Transverse colon (tissue), 4 donors: ENCODE measurements at regions not wholly inside any gene's neighbourhood (a gene's known extent, or its start where the extent isn't known, plus 50 kb on each side); places are given as distances from the start of the nearest gene placed in this dataset.

Experiments
- EP300 ChIP-seq: sonication (generic); formaldehyde crosslinking; IDR thresholded peaks from one replicate; pipeline ENCODE4 v1.6.1; 2017; ENCODE audit warnings: antibody characterized with exemption, low read depth
- POLR2A ChIP-seq: fragments of 450-650 bp; IDR thresholded peaks from one replicate; pipeline ENCODE4 v1.6.1; 2016; ENCODE audit warnings: antibody characterized with exemption, mild to moderate bottlenecking, moderate library complexity
- POLR2AphosphoS5 ChIP-seq, 3 donors: sonication (generic); formaldehyde crosslinking; IDR thresholded peaks; one replicate each; pipeline ENCODE4 v1.6.1; 2016; ENCODE audit warnings: antibody characterized with exemption in 3 of 3
- TF ChIP-seq, protein P1 (sequence below), 5 experiments: fragments of 200-600 bp in 3 of 5; fragments of 450-650 bp in 2 of 5; sonication (generic) in 3 of 5; IDR thresholded peaks; 1 replicate in 2 of 5; 2 replicates in 3 of 5; pipeline ENCODE4 v1.5.1; 2016 to 2017; ENCODE audit warnings: antibody characterized with exemption in 5 of 5, inconsistent platforms in 3 of 5, mild to moderate bottlenecking in 2 of 5, moderate library complexity in 1 of 5

DNA sequence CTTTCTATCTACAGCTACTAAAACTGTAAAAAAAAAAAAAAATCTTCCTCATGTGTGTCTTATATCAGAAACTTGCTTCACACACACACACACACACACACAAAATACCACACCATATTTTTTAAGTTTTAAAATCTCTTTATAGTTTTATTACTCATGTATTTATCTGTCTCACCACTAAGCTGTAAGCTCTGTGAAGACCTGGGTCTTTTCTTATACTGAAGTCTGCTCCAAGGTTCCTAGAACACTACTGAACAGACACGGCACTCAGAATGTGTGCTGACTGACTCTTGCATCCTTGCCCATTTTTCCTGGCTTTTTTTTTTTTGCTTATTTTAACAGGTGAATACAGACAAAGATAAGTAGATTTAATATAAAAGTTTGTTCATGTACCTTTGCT is 135.6 kb upstream of the CXXC4 start:
- TF ChIP-seq POLR2AphosphoS5 (IDR thresholded peaks at IDR 0.05) (no peak), EP300 (no peak), POLR2A (no peak)
- TF ChIP-seq, protein P1, sequence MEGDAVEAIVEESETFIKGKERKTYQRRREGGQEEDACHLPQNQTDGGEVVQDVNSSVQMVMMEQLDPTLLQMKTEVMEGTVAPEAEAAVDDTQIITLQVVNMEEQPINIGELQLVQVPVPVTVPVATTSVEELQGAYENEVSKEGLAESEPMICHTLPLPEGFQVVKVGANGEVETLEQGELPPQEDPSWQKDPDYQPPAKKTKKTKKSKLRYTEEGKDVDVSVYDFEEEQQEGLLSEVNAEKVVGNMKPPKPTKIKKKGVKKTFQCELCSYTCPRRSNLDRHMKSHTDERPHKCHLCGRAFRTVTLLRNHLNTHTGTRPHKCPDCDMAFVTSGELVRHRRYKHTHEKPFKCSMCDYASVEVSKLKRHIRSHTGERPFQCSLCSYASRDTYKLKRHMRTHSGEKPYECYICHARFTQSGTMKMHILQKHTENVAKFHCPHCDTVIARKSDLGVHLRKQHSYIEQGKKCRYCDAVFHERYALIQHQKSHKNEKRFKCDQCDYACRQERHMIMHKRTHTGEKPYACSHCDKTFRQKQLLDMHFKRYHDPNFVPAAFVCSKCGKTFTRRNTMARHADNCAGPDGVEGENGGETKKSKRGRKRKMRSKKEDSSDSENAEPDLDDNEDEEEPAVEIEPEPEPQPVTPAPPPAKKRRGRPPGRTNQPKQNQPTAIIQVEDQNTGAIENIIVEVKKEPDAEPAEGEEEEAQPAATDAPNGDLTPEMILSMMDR (IDR thresholded peaks at IDR 0.05): no peak
